ENCODE measurements at regions not wholly inside any gene's neighbourhood (a gene's known extent, or its start where the extent isn't known, plus 50 kb on each side); places are given as distances from the start of the nearest gene placed in this dataset. TPM values are rescaled to one million over a fixed set of nuclear protein-coding genes. Genes with fewer than 3 reads are reported as not detected.

GRCh38 chr15:24621630-24622215 lies 53.9 kb upstream of the NPAP1 start:
- H3K36me3 ChIP-seq (ENCODE audit: control insufficient read depth, insufficient read depth, low read length), result no peaks in the 10 kb centered on the region
- H3K9me3 ChIP-seq (ENCODE audit: control insufficient read depth, insufficient read depth, low read length), result peaks cover 9% of the 10 kb centered on the region
- H3K27me3 ChIP-seq (ENCODE audit: control insufficient read depth, insufficient read depth, low read length), result no peaks in the 10 kb centered on the region
- 75% methylated on average over 3 of the region's 3 CpGs for WGBS (ENCODE audit: insufficient coverage)
- DNase-seq (ENCODE audit: low read depth in 4 of 6, low spot score in 6 of 6), result no peak
- no peaks in the 10 kb centered on the region for H3K4me1 ChIP-seq (ENCODE audit: control insufficient read depth, insufficient read depth, low read length)
- H3K27ac ChIP-seq (ENCODE audit: low read depth, low read length), result no peak overlapping the region
- no peak overlapping the region for H3K4me3 ChIP-seq (ENCODE audit: low read depth, low read length)

Small RNAs in the stretch of these regions (small RNA-seq; reads per million reads assigned to genes)
- not detected for gene RNU6-741P (ENCODE audit: low replicate concordance)

Data from spinal cord (tissue), 10 donors.